A549 (cell line): ENCODE measurements at regions not wholly inside any gene's neighbourhood (a gene's known extent, or its start where the extent isn't known, plus 50 kb on each side); places are given as distances from the start of the nearest gene placed in this dataset.

Experiments used
- CHD2 ChIP-seq: fragments of 150-350 bp; IDR thresholded peaks from 2 replicates; pipeline ENCODE4 v1.6.1; 2014; ENCODE audit warnings: low read length; ENCODE audit not compliant: partially characterized antibody
- CTCF ChIP-seq: fragments of >200 bp; sonication (Bioruptor Twin); formaldehyde crosslinking; IDR thresholded peaks from 3 replicates; pipeline ENCODE4 v1.5.1; 2016
- FOSL2 ChIP-seq, 2 experiments: fragments of 450-650 bp in 1 of 2; fragments of >200 bp in 1 of 2; sonication (Bioruptor Twin) in 1 of 2; formaldehyde crosslinking; IDR thresholded peaks; 2 replicates each; pipeline versions ENCODE4 v1.5.0 to v1.6.1; 2016 to 2020; ENCODE audit warnings: mild to moderate bottlenecking in 1 of 2, moderate library complexity in 1 of 2
- JUN ChIP-seq, 2 experiments: fragments of >200 bp; sonication (Bioruptor Twin); formaldehyde crosslinking; IDR thresholded peaks; 2 replicates in 1 of 2; 3 replicates in 1 of 2; pipeline ENCODE4 v1.6.1; 2016 to 2017
- NFE2L2 ChIP-seq: fragments of 150-350 bp; conservative IDR thresholded peaks from 2 replicates; pipeline ENCODE4 v1.6.1; 2014; ENCODE audit warnings: low read length
- POLR2A ChIP-seq: IDR thresholded peaks from 2 replicates; pipeline ENCODE4 v1.6.1; 2012; ENCODE audit warnings: mild to moderate bottlenecking, low read length
- SMC3 ChIP-seq: fragments of >200 bp; sonication (Bioruptor Twin); formaldehyde crosslinking; IDR thresholded peaks from 3 replicates; pipeline ENCODE4 v1.6.1; 2018; ENCODE audit warnings: inconsistent platforms
- ZFP36 ChIP-seq: fragments of 450-650 bp; IDR thresholded peaks from 2 replicates; pipeline ENCODE4 v1.6.1; 2014; ENCODE audit warnings: borderline replicate concordance; ENCODE audit not compliant: partially characterized antibody
- TF ChIP-seq, protein P1 (sequence below): fragments of 450-650 bp; IDR thresholded peaks from 2 replicates; pipeline ENCODE4 v1.6.1; 2014; ENCODE audit warnings: antibody characterized with exemption
- TF ChIP-seq, protein P2 (sequence below): fragments of 150-350 bp; IDR thresholded peaks from 2 replicates; pipeline ENCODE4 v1.6.1; 2014; ENCODE audit warnings: low read depth, mild to moderate bottlenecking, low read length
- TF ChIP-seq, protein P3 (sequence below): IDR thresholded peaks from 2 replicates; pipeline ENCODE4 v1.6.1; 2012

- TF ChIP-seq SMC3 (no peak), CTCF (no peak), JUN (IDR thresholded peaks at IDR 0.05) (no peak), CHD2 (no peak), NFE2L2 (no peak), ZFP36 (no peak), POLR2A (no peak), FOSL2 (IDR thresholded peaks at IDR 0.05) (no peak), FOSL2 (CRISPR knock-in tag; IDR thresholded peaks at IDR 0.05) (no peak)
- TF ChIP-seq, protein P1, sequence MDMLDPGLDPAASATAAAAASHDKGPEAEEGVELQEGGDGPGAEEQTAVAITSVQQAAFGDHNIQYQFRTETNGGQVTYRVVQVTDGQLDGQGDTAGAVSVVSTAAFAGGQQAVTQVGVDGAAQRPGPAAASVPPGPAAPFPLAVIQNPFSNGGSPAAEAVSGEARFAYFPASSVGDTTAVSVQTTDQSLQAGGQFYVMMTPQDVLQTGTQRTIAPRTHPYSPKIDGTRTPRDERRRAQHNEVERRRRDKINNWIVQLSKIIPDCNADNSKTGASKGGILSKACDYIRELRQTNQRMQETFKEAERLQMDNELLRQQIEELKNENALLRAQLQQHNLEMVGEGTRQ: no peak
- TF ChIP-seq, protein P2, sequence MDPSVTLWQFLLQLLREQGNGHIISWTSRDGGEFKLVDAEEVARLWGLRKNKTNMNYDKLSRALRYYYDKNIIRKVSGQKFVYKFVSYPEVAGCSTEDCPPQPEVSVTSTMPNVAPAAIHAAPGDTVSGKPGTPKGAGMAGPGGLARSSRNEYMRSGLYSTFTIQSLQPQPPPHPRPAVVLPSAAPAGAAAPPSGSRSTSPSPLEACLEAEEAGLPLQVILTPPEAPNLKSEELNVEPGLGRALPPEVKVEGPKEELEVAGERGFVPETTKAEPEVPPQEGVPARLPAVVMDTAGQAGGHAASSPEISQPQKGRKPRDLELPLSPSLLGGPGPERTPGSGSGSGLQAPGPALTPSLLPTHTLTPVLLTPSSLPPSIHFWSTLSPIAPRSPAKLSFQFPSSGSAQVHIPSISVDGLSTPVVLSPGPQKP: no peak
- TF ChIP-seq, protein P3, sequence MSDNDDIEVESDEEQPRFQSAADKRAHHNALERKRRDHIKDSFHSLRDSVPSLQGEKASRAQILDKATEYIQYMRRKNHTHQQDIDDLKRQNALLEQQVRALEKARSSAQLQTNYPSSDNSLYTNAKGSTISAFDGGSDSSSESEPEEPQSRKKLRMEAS: no peak
Measured at GRCh38 chr4:165668694-165669093, 204.3 kb upstream of the TLL1 start.
